Stimulated activated CD4-positive, alpha-beta T cell treated with anti-CD3 and anti-CD28 coated beads, Interleukin-1b, Interleukin-23, amount 100 ng/mL, for 48 hours (primary cell): ENCODE measurements at regions not wholly inside any gene's neighbourhood (a gene's known extent, or its start where the extent isn't known, plus 50 kb on each side); places are given as distances from the start of the nearest gene placed in this dataset.
A peak's percentile ranks its signal among the peaks of the same experiment; 100 is the strongest.

ENCODE experiments used
- DNase-seq: peaks from one replicate; pipeline ENCODE4 v3.0.0-alpha.2; 2020

DNA sequence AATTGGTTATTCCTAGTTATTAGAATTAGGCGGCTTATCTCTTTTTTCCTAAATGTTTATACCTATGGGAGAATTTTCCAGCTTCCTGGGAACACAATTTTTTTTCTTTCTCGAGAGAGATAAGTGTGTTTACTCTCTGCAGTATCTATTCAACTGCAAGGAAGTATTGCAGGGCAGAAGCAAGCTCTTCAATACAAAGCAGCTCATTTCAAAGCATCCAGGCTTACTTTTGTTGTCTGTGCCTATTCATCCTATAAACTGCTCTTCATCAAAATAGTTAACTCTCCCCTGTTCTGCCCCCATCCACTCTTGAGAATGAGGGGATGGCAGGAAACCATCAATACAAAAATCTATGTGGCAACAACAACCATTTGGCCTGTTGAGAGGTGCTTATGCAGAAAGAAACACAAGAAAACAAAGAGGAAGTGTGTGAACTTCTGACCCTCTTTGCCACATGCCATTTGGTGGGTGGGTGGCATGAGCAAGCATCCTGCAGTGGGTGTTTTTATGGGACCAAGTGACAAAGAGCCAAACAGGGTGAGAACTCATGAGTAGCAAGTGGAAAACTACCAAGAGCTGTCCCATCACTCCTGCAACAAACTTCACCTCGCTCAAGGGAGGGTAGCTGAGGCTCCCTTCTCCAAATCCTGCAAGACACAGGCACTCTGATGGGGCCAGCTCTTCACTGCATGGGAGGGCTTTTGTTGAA is 50.6 kb upstream of the MRPS6 start:
- DNase-seq = peak; percentile 58

DNA sequence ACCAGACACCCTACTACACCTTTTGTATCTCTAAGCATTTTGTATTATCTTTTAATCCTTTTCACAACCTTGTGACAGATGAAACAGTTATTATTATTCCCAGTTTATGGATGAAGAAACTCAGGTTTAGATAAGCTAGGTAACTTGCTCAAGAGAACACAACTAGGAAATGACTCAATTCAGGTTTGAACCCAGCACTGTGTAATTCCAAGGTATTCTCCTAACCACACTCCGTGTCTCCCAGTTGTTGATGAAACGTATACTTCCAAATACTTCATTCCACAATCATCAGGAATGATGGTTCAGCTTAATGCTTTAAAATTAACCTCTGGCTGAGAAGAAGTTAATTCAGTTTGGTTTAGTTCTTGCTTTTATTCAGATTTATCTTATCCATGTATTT is 51.7 kb upstream of the MRPS6 start:
- DNase-seq = no peak

DNA sequence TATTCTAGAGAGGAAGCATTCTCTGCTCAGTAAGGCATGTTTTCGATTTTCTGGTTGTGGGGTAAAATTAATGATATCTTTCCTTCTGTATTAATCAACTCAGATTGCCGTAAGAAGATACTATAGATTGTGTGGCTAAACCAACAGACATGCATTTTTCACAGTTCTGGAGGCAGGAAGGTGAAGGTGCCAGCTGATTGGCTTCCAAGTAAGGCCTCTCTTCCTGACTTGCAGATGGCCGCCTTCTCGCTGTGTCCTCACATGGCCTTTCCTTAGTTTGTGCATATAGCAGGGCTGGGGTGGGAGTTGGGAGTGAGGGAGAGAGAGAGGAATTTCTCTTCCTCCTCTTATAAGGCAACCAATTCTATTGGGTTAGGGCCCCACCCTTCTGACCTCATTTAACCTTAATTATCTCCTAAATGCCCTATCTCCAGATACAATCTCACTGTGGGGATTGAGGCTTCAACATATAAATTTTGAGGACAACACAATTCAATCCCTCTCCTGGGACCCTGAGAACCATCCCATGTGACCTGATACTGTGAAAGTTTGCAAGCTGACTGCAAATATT is 52.3 kb upstream of the MRPS6 start:
- no peak for DNase-seq

DNA sequence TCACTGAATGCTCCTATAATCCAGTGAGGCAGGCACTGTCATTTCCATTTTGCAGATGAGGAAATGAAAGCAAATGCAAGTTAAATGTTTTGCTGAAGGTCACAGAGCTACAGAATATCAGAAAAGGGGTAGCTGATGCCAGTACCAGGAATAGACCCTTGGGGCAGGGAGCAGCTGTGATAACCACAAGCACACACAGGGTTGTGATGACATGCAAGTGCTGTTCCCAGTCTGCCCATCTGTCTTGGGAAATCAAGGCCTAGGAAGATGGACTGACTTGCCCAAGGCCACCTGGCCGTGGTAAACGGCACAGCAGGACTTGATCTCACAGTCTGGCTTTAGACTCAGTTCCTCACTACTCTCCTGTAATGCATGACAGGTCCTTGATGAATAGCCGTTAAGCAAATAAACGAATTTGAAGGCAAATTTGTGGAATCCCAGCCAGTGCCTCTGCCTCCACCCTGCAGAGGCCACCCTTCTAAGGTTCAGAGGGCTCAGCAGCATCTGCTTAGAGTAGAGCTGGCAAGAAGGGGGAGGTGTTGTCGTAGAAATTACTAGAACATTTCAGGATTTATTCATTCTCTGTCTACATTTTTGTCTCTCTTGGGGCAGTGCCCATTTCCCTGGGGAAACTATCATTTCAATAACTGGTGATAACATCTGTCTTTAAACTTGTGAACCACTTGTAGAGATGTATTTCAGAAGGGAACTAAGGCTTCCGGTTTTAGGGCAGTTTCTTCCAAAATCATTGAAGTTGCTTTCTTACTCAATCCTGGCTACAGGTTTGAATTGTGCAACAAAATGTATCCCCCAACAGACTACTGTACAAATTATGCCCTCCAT is 53.2 kb upstream of the MRPS6 start:
- no peak for DNase-seq

DNA sequence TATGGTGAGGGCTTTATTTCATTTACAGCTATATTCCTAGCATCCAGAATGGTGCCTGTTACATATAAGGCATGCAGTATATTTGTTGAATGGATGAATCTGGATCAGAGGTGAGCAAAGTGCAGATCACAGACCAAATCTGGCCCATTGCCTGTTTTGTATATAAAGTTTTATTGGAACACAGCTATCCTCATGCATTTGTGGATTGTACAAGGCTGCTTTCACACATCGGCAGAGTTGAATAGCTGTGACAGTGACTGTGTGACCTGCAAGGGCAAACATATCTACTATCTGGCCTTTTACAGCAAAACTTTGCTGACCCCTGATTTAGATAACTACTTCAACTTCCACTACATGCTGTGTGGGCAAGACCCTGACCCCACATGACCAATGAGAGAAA is 54.0 kb upstream of the MRPS6 start:
- no peak for DNase-seq

DNA sequence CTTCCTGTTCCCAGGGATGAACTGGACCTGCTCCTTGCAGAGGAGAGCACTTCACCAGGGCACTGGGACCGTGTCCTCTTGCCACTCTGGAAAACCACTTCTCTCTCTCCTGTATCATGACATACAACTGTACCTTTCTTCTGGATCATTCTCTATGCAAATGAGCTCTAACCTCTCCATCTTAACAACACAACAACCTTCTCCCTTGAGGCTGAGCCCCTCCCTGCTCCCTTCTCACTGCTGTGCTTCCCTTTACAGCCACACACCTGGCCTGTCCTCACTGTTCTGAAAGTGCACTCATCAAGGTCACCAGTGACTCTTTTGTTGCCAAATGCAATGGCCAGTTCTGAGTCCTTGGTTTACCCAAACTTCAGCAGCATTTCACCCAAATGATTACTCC is 54.5 kb upstream of the MRPS6 start:
- DNase-seq = no peak

DNA sequence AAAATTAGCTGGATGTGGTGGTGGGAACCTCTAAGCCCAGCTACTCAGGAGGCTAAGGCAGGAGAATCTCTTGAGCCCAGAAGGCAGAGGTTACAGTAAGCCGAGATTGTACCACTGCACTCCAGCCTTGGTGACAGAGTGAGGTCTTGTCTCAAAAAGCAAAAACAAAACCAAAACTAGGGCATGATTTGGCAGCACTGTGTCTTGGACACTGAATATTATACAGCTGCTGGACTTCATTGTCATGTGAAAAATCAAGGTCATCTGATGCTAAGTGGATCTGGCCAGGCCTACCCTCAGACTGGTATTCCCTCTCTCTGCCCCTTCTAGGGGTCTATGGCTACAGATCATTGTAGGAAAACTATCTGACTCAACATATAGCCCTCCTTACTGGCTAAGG is 55.2 kb upstream of the MRPS6 start:
- no peak for DNase-seq

DNA sequence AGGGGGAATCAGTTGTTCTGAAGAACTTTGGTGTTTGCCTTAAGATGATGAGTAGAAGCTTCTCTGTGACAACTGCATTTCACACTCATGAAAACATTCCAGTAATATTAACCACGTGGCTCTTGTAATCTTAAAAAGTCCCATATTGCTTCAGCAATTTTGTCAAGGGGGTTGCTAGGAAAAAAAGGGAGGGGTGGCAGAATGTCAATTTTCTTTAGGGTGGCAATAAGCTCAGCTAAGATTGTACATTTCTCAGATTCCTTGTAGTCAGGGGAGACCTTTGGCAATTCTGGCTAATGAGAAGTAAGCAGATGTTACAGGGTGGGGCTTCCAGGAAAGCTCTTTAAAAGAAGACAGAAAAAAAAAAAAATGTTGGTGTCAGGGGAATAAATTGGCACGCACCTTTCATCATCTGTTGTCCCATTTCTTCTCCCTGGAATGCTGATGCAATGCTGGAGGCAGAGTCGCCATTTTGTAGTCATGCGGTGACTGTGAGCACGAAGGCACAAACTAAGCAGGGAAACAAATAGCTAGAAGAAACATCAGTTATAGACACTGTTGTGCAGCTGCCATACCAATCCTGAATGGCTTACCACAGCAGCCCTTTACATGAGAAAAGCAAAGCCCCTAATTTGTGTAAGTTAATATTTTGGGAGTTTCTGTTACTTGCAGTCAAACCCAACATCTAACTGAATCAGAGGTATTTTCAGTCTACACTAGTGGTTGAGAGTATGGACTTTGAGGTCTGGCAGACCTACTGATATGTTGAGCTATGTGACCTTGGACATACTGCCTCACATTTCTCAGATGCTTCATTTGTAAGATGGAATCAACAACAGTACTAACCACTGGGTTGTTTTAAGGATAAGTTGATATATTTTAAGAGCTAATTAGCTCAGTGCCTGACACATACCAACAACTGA is 56.1 kb upstream of the MRPS6 start:
- DNase-seq = no peak

DNA sequence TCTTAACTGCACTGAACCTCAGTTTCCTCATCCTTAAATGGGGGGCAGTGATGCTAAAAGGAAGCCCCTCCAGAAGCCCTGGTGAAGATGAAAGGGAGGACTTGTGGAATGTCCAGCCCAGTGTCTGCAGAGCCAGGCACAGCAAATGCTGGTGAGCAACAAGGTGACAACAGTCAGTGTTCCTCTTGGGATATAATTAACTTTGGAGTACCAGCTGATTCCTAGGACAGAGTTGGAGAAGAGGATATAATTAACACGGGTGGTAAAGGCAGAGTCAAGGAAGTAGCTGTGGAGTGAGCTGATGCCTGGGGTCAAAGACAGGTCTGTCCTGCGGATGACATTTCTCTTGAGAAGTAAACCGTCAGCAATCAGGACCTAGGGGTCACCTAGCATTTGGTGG is 60.7 kb upstream of the MRPS6 start:
- DNase-seq = no peak

DNA sequence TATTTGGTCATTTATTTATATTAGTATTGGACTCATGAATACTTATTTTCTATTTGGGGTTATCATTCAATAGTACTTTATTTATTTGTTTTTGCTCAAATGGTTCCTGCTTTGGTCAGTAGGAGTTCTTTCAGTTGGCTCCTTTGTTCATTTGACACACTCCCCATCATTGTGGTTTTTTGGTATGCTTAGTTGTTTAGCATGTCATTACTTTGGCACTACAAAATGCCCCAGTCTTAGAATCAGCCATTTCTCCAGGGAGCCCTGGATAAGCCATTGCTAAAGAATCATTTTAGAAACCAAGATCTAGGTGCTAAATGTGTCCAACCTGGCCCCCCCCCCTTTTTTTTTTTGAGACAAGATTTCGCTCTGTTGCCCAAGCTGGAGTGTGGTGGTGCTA is 61.7 kb upstream of the MRPS6 start:
- no peak for DNase-seq

DNA sequence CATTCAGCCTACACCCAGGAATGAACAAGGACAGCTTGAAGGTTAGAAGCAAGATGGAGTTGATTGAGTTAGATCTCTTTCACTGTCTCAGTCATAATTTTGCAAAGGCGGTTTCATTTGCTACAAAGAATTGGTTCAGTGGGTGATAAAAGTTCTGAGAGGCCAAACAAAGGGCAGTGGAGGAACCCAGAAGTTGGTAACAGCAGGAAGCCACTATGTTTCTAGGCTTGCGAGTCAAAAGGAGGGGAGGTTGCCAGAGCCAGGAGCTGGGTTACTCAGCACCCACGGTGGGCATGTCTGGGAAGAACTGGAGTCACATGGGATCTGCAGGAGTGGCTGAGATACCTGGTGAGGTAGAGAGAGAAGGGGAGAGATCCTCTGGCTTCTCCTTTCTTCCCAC is 64.2 kb upstream of the MRPS6 start:
- peak; percentile 12 for DNase-seq

DNA sequence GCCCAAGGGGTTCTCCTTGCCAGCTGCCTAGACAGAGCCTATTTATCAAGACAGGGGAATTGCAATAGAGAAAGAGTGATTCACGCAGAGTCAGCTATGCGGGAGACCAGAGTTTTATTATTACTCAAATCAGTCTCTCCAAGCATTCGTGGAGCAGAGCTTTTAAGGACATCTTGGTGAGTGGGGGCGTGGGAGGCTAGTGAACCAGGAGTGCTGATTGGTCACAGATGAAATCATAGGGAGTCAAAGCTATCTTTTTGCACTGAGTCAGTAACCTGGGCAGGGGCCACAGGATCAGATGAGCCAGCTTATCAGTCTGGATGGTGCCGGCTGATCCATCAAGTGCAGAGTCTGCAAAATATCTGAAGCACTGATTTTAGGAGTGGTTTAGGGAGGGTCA is 64.8 kb upstream of the MRPS6 start:
- peak; percentile 89 for DNase-seq

DNA sequence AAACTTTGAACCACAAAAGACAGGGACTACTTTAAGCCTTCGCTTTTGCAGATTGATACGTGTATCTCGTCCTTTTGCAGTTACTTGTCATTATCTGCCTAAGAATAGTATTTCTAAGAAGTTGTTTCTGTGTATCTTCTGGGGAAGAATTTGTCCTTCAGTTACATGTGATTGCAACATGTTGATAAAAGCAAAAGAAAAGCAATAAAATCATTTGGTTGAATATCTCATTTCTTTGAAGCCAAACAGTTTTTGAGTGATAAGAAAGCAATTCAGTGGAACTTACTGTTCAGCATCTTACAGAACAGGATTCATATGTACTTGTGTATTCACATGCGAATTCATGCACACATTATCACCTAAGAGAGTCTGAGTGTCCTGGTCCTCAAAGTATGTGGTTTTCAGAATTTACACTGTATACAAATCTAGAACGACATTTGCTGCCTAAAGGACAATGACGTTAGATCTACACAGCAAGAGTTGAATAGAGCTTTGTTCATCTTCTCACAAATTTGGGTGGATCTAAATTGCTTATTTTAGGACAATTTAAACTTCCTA is 66.7 kb upstream of the MRPS6 start:
- no peak for DNase-seq

DNA sequence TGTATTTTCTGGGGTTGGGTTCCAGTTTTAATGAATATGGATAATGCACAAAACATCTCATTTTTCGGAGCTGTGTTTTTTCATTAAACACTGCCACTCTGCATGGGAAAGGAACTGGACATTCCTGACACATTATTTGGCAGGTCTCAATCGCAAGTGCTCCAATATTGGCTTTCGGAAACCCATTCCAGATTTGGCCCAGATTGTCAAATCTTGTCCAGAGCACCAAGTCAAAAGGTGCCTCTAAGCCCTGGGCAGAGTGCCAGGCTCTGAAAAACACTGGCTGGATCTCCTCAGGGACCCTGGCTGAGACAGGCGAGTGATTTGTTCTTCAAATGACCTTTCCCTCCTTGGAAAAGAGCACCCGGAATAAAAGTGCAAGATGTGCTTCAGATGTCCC is 68.4 kb upstream of the MRPS6 start:
- DNase-seq = no peak

DNA sequence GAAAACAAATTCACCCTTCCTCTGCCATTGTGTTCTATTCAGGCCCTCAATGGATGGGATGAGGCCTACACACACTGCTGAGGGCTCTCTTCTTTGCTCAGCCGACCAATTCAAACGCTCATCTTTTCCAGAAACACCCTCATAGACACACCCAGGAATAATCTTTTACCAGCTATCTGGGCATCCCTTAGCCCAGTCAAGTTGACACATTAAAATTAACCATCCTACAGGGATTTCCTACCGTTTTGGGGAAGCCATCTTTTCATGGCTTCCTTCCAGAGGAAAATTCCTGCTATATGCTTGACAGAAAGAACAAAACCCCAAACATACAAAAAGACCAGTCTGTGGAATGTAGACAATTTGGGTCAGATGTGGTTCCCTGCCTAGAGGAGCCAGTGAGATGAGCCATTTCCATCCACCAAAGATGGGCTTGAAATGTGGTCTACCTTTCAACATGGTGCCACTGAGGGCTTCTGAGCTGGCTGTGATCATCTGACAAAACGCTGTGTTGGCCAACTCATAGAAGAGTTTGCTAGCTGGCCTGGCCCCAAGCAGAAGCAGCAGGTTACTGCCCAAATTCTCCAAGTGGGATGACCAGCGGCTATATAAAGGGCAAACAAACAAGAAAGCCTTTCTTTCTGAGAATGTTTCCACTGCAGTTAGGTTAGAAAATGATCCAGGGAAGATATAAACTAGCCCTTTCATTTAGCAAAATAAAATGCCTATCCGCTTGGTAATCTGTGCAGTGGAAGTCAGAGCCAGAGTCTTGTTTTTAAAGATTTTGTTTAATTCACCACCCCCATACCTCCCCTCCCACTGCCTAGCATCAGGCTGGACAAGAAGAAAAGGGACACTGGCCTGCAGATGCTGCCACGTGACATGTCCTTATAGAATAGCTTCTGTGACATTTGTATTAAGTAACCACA is 69.1 kb upstream of the MRPS6 start:
- no peak for DNase-seq

DNA sequence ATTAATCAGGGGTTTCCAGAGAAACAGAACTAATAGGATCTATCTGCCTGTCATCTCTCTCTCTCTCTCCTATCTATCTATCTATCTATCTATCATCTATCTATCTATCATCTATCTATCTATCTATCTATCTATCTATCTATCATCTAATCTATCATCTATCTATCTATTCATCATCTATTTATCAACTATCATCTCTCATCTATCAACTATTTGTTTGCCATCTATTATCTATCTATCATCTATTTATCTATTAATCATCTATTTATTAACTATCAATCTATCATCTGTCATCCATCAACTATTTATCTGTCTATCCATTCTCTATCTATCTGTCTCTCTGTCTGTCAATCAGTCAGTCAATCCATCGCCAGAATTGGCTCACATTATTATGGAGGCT is 70.0 kb upstream of the MRPS6 start:
- no peak for DNase-seq

DNA sequence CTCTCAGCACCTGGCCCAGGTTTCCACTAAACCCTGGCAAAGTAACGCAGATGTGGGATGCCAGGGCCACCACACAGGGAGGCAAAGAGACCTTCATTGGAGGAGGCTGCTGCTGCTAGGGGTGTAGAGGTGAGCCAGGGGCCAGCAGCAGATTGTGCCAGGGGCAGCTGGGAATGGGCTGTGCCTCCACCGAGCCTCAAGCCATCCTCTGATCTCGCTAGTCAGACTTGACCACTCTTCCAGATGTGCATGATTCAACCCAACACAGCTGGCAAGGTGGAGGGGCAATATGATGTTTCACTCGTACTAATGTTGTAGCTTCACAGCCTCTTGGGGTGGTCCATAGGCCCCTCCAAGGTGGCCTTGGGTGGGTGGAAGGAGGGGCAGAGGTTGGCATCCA is 73.0 kb upstream of the MRPS6 start:
- no peak for DNase-seq

DNA sequence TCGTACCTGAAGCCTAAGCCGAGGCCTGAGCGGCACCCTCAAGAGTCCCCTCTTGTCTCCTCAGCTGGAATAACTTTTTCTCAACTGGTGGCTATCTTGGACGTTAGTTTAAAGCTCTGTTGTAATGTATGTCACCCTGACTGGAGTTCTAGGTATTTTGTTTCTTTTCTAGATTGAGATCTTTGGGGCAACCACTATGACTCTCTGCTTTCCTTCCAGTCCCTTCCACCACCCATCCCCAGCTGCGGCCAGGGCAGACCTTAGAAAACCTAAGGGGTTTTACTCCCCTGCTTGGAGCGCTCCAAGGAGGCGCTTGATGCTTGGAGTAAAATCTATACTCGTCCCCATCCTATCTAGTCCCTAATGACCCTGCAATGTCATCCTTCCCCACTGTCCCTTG is 74.6 kb upstream of the MRPS6 start:
- no peak for DNase-seq

DNA sequence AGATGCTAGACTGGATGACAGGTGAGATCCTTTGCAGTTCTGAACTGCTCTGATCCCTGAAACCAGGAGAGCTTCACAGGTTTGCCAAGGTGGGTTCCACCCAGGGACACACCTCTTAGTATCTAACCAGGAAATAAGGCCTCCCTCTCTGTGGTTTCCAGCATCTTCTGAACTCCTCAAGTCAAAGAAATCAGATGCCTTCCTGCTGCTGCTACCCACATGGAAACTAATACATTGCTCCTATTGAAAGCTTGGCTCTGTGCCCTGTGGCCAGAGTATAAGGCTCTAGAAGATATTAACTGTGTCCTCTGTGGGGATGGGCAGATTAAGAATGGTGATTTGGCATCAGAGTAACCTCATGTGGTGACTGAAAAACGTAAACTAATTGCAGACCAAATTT is 75.0 kb upstream of the MRPS6 start:
- DNase-seq = no peak

DNA sequence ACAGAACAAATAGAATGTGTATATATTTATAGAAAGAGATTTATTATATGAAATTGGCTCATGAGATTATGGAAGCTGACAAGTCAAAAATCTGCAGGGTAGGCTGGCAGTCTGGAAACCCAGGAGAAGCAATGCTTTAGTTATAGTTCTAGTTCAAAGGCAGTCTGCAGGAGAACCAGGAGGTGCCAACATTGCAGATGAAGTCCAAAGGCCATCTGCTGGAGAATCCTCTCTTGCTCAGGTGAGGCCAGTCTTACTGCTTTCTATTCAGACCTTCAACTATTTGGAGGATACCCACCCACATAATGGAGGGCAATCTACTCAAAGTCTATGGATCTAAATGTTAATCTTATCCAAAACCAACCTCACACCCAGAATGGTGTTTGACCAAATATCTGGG is 75.9 kb upstream of the MRPS6 start:
- DNase-seq = no peak

DNA sequence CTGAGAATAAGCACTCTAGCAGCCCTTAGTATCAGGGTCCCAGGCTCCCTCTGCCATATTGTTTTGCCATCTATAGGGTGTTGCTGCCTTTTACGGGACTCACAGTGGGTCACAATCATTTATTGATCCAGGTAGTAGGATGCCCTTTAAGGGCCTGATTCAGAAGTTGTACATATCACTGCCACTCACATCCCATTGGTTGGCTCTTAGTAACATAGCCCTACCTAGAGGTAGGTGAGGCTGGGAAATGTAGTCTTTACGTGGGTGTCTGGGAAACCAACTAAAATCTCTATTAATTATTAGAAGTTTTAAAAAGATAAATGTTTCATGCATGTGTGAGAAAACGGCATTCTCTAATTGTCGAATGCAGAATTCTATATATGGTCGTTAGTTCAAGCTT is 78.8 kb upstream of the ATP5PO start:
- no peak for DNase-seq
